ENCODE measurements at regions not wholly inside any gene's neighbourhood (a gene's known extent, or its start where the extent isn't known, plus 50 kb on each side); places are given as distances from the start of the nearest gene placed in this dataset.
"Not testable (repeated sequence)": the region's sequence is repeated elsewhere in the genome, so short reads cannot be mapped to it uniquely, and the experiment has no call there.

- Histone ChIP-seq H3K4me3 (ENCODE audit: low read length) (peak overlapping the region; percentile 42), H3K9ac (ENCODE audit: low read depth, low read length) (no peak overlapping the region), H3K4me1 (ENCODE audit: control insufficient read depth, insufficient read depth, low read length) (no peaks in the 10 kb centered on the region)
Observed at GRCh38 chr3:80770106-80771074, 991.1 kb downstream of the GBE1 start.

GRCh38 chr3:80769683-80770082 is 991.8 kb downstream of the GBE1 start:
- no peaks in the 10 kb centered on the region for H3K4me1 ChIP-seq (ENCODE audit: control insufficient read depth, insufficient read depth, low read length)
- no peaks in the 10 kb centered on the region for H3K9me3 ChIP-seq (replicated peaks; ENCODE audit: low read length)
- H3K4me2 ChIP-seq (ENCODE audit: low read length), result no peak overlapping the region
- H3K4me3 ChIP-seq (ENCODE audit: low read length), result peak overlapping the region; percentile 16
- H3K9ac ChIP-seq (ENCODE audit: low read depth, low read length), result no peak overlapping the region
- no peaks in the 10 kb centered on the region for H3K36me3 ChIP-seq (ENCODE audit: insufficient read depth, low read length)
- no peaks in the 10 kb centered on the region for H3K27me3 ChIP-seq (ENCODE audit: control insufficient read depth, insufficient read depth, low read length)

More at GRCh38 chr3:80770106-80771074, 991.1 kb downstream of the GBE1 start:
- Histone ChIP-seq H3K27me3 (ENCODE audit: control insufficient read depth, insufficient read depth, low read length) (no peaks in the 10 kb centered on the region), H3K36me3 (ENCODE audit: insufficient read depth, low read length) (no peaks in the 10 kb centered on the region), H3K9me3 (replicated peaks; ENCODE audit: low read length) (no peaks in the 10 kb centered on the region), H3K4me2 (ENCODE audit: low read length) (no peak overlapping the region)

GRCh38 chr3:80767604-80768003 is 993.8 kb downstream of the GBE1 start:
- Histone ChIP-seq H3K9ac (ENCODE audit: low read depth, low read length) (no peak overlapping the region), H3K36me3 (ENCODE audit: insufficient read depth, low read length) (no peaks in the 10 kb centered on the region), H3K27me3 (ENCODE audit: control insufficient read depth, insufficient read depth, low read length) (no peaks in the 10 kb centered on the region), H3K4me1 (ENCODE audit: control insufficient read depth, insufficient read depth, low read length) (no peaks in the 10 kb centered on the region), H3K9me3 (replicated peaks; ENCODE audit: low read length) (no peaks in the 10 kb centered on the region), H3K4me2 (ENCODE audit: low read length) (no peak overlapping the region), H3K4me3 (ENCODE audit: low read length) (no peak overlapping the region)

GRCh38 chr3:80754969-80755368 is 987.2 kb upstream of the ROBO1 start:
- H3K4me2 ChIP-seq (ENCODE audit: low read length), result no peak overlapping the region
- H3K4me1 ChIP-seq (ENCODE audit: control insufficient read depth, insufficient read depth, low read length), result no peaks in the 10 kb centered on the region
- peaks cover 5% of the 10 kb centered on the region for H3K9me3 ChIP-seq (replicated peaks; ENCODE audit: low read length)
- no peaks in the 10 kb centered on the region for H3K27me3 ChIP-seq (ENCODE audit: control insufficient read depth, insufficient read depth, low read length)
- H3K4me3 ChIP-seq (ENCODE audit: low read length), result no peak overlapping the region
- H3K9ac ChIP-seq (ENCODE audit: low read depth, low read length), result no peak overlapping the region
- H3K36me3 ChIP-seq (ENCODE audit: insufficient read depth, low read length), result no peaks in the 10 kb centered on the region

- Histone ChIP-seq H3K36me3 (ENCODE audit: insufficient read depth, low read length) (no peaks in the 10 kb centered on the region), H3K27me3 (ENCODE audit: control insufficient read depth, insufficient read depth, low read length) (no peaks in the 10 kb centered on the region), H3K4me1 (ENCODE audit: control insufficient read depth, insufficient read depth, low read length) (no peaks in the 10 kb centered on the region), H3K4me3 (ENCODE audit: low read length) (no peak overlapping the region), H3K4me2 (ENCODE audit: low read length) (no peak overlapping the region), H3K9me3 (replicated peaks; ENCODE audit: low read length) (peaks cover 5% of the 10 kb centered on the region), H3K9ac (ENCODE audit: low read depth, low read length) (no peak overlapping the region)
Observed at GRCh38 chr3:80753021-80753420, 985.2 kb upstream of the ROBO1 start.

- Histone ChIP-seq H3K9ac (ENCODE audit: low read depth, low read length) (no peak overlapping the region), H3K9me3 (replicated peaks; ENCODE audit: low read length) (no peaks in the 10 kb centered on the region), H3K4me2 (ENCODE audit: low read length) (no peak overlapping the region), H3K27me3 (ENCODE audit: control insufficient read depth, insufficient read depth, low read length) (no peaks in the 10 kb centered on the region), H3K36me3 (ENCODE audit: insufficient read depth, low read length) (no peaks in the 10 kb centered on the region), H3K4me3 (ENCODE audit: low read length) (no peak overlapping the region), H3K4me1 (ENCODE audit: control insufficient read depth, insufficient read depth, low read length) (no peaks in the 10 kb centered on the region)
Observed at GRCh38 chr3:80750637-80751036, 982.8 kb upstream of the ROBO1 start.

- no peaks in the 10 kb centered on the region for H3K9me3 ChIP-seq (replicated peaks; ENCODE audit: low read length)
- no peaks in the 10 kb centered on the region for H3K36me3 ChIP-seq (ENCODE audit: insufficient read depth, low read length)
- no peaks in the 10 kb centered on the region for H3K27me3 ChIP-seq (ENCODE audit: control insufficient read depth, insufficient read depth, low read length)
- H3K4me1 ChIP-seq (ENCODE audit: control insufficient read depth, insufficient read depth, low read length), result no peaks in the 10 kb centered on the region
- H3K4me2 ChIP-seq (ENCODE audit: low read length), result no peak overlapping the region
- H3K4me3 ChIP-seq (ENCODE audit: low read length), result no peak overlapping the region
- no peak overlapping the region for H3K9ac ChIP-seq (ENCODE audit: low read depth, low read length)
Observed at GRCh38 chr3:80734920-80735319, 967.1 kb upstream of the ROBO1 start.

GRCh38 chr3:80734483-80734882 is 966.7 kb upstream of the ROBO1 start:
- Histone ChIP-seq H3K4me1 (ENCODE audit: control insufficient read depth, insufficient read depth, low read length) (no peaks in the 10 kb centered on the region), H3K4me2 (ENCODE audit: low read length) (no peak overlapping the region), H3K9ac (ENCODE audit: low read depth, low read length) (no peak overlapping the region), H3K9me3 (replicated peaks; ENCODE audit: low read length) (no peaks in the 10 kb centered on the region), H3K4me3 (ENCODE audit: low read length) (no peak overlapping the region), H3K36me3 (ENCODE audit: insufficient read depth, low read length) (no peaks in the 10 kb centered on the region), H3K27me3 (ENCODE audit: control insufficient read depth, insufficient read depth, low read length) (no peaks in the 10 kb centered on the region)

- Histone ChIP-seq H3K4me3 (ENCODE audit: low read length) (no peak overlapping the region), H3K4me2 (ENCODE audit: low read length) (no peak overlapping the region), H3K36me3 (ENCODE audit: insufficient read depth, low read length) (no peaks in the 10 kb centered on the region), H3K9ac (ENCODE audit: low read depth, low read length) (no peak overlapping the region), H3K27me3 (ENCODE audit: control insufficient read depth, insufficient read depth, low read length) (no peaks in the 10 kb centered on the region), H3K9me3 (replicated peaks; ENCODE audit: low read length) (no peaks in the 10 kb centered on the region), H3K4me1 (ENCODE audit: control insufficient read depth, insufficient read depth, low read length) (no peaks in the 10 kb centered on the region)
Observed at GRCh38 chr3:80733522-80734176, 965.9 kb upstream of the ROBO1 start.

- not testable (repeated sequence) for H3K9ac ChIP-seq (ENCODE audit: low read depth, low read length); H3K4me3 ChIP-seq (ENCODE audit: low read length); H3K4me2 ChIP-seq (ENCODE audit: low read length); H3K27me3 ChIP-seq (ENCODE audit: control insufficient read depth, insufficient read depth, low read length); H3K36me3 ChIP-seq (ENCODE audit: insufficient read depth, low read length); H3K9me3 ChIP-seq (replicated peaks; ENCODE audit: low read length); H3K4me1 ChIP-seq (ENCODE audit: control insufficient read depth, insufficient read depth, low read length)
Observed at GRCh38 chr3:80727561-80727960, 959.8 kb upstream of the ROBO1 start.

GRCh38 chr3:80709597-80710322 is 942.0 kb upstream of the ROBO1 start:
- not testable (repeated sequence) for H3K4me3 ChIP-seq (ENCODE audit: low read length); H3K4me2 ChIP-seq (ENCODE audit: low read length); H3K9me3 ChIP-seq (replicated peaks; ENCODE audit: low read length); H3K4me1 ChIP-seq (ENCODE audit: control insufficient read depth, insufficient read depth, low read length); H3K9ac ChIP-seq (ENCODE audit: low read depth, low read length); H3K27me3 ChIP-seq (ENCODE audit: control insufficient read depth, insufficient read depth, low read length); H3K36me3 ChIP-seq (ENCODE audit: insufficient read depth, low read length)

Data from skeletal muscle satellite cell (primary cell).